ENCODE measurements at regions not wholly inside any gene's neighbourhood (a gene's known extent, or its start where the extent isn't known, plus 50 kb on each side); places are given as distances from the start of the nearest gene placed in this dataset.

DNA sequence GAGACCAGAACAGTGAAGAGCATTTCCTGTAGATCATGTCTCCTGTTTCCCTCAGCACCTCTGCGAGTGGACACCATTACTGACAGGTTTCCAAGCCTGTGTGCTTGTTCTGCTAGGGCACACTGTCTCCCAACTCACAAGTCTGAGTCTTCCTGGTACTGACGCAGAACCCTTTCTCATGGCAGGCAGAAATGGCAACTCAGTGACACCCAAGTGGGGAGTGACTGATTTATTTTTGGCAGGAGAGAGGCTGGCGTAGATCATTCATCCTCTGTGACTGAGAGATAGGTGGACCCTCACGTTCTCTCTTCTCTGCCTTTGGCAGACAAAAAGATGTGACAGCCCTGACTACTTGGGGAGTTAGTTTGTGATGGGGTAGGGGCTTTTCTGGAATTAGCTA lies 183.4 kb downstream of the RFC3 start:
- no peak for DNase-seq (ENCODE audit: low read depth in 2 of 3, low spot score in 2 of 3)

DNA sequence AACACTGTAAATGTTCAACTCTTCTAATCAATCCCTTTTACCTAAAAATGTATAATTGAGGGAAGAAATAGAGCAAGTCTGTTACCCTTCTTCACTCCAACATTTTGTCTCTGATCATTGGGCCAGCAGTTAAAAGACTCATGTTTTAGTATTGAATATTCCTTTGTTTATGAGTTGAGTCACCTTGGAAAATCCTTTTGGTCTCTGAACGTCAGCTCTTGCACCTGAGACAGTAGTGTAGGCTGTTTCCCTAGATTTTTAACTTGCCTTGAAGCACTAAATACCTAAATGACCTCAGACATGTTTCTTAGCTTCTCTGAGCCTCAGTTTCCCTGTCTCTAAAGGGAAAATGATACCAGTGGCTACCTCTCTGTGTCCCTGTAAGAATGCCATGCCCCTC lies 184.2 kb downstream of the RFC3 start:
- no peak for DNase-seq (ENCODE audit: low read depth in 2 of 3, low spot score in 2 of 3)

DNA sequence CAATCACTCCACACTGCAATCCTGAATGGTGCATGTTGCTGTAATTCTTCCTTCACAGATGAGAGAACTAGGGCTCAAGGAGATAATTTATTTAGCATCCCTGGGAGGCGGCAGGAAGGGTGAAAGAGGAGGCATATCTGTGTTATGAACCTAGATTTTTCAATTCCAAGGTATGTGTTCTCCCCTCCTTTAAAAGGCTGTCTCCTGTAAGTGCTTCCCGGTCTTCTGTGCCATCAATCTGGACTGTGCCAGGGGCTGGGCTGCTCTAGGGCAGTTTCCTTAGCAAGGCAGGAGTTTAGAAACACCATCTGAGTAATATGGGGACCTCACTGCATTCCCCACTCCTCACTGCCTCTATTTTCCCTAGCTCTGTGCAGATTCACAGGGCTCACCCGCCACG lies 185.0 kb downstream of the RFC3 start:
- DNase-seq (ENCODE audit: low read depth in 2 of 3, low spot score in 2 of 3): no peak

DNA sequence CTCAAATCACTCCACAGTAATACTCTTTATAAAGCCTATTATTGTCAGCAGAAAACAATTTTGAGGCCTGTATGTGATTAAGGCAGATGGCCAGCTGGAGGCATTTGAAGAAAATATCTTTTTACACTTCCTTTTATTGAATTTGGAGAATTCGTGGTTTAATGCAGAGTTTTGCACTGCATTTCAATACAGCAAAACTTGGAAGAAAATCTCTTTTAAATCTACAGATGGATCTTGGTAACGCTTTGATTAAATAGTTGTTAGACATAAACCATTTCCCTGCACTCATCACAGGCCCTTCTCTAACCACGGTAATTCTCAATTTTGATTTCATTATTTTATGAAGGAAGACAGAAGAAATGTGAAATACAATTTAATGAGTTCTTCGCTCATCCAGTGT lies 185.7 kb downstream of the RFC3 start:
- DNase-seq (ENCODE audit: low read depth in 2 of 3, low spot score in 2 of 3): no peak

DNA sequence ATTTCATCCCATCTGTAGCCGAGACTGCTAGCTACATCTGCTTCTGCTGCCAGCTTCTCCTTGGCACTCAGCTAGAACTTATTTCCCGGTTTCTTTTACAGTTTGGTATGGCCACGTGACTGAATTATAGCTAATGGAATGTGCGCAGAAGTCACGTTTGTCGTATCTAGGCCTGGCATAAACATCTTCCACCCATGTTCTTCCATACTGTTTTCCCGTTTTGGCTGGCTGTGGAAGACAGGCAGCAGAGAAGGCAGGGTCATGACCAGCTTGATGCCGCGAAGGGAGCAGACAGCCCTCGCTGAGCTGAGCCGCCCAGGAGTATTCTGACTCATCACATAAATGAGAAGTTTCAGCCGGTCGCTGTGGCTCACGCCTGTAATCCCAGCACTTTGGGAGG lies 186.7 kb downstream of the RFC3 start:
- no peak for DNase-seq (ENCODE audit: low read depth in 2 of 3, low spot score in 2 of 3)

DNA sequence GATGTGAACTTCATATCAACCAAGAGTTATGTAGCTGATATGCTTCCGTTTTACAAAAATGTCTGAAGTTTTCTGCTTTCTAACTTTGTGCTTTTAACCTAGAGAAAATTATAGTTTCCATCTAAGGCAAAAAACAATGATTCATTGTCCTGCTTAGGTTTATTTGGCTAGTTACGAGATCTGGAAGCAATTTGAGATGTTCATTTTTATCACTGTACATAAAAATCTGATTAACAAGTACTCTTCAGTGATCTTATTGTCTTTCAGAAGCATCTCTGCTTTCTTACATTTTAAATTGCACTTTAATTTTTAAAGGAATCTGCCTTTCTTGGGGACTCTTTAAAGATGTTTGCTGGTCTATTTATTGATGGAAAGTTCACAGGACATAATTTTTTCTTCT lies 188.1 kb downstream of the RFC3 start:
- DNase-seq (ENCODE audit: low read depth in 2 of 3, low spot score in 2 of 3): no peak

DNA sequence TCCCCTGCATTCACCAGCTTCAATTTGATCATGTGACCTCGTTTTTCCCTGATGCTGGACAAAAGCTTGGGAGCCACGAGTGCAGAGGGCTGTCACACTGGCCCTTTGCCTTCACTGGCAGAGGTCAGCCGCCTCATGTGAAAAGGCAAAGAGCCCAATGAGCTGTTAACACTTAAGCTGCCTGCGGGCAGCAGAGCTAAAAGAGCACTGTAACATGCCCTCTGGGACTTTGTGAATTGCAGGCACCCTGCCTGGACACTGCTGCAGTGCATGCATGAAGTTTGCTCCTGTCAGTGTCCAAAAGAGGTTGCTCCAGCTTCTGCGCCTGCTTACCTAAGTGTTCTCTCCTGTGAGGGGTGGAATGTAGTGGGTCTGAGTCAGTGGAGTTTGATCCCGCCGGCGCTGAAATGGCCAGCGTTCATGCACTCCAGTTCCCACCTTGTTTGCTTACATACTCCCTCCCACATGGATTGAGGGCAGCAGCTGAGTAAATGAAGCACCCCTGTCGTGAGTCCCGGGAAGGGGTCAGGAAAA lies 193.7 kb downstream of the RFC3 start:
- DNase-seq (ENCODE audit: low read depth in 2 of 3, low spot score in 2 of 3): no peak

DNA sequence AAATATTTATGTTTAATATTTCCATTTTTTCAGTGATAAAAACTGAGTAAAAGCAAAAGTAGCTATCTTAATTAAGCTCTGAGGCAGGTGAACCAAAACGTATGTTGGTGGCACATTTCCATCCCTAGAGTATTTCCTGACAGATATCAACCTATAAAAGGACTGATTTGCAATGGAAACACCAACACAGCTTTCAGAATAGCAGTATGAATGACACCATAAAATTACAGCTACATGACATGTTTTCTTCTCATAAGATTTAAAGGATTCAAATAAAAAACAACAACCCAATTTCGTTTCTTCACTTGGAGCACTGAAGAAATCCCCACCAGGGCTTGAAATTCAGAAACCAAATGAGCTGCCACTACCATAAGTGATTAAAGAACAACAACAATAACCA lies 194.4 kb downstream of the RFC3 start:
- DNase-seq (ENCODE audit: low read depth in 2 of 3, low spot score in 2 of 3): no peak

DNA sequence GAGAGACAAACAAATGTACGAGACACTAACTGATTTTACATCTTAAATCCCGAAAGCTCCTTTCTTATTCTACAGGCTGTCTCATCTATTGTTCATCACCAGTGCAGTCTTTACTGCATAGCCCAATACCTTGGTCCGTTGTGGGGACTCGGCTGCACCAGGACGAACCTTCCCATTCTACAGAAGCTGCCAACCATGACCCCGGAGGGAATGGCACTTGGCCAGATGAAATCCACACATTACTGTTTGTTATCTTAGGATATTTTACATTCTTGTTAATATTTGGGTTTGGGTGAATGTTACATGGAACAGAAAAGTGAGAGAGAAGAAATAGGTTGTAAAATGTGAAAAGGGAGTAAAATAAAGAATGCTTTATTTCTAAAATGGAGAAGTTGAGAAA lies 195.1 kb downstream of the RFC3 start:
- no peak for DNase-seq (ENCODE audit: low read depth in 2 of 3, low spot score in 2 of 3)

DNA sequence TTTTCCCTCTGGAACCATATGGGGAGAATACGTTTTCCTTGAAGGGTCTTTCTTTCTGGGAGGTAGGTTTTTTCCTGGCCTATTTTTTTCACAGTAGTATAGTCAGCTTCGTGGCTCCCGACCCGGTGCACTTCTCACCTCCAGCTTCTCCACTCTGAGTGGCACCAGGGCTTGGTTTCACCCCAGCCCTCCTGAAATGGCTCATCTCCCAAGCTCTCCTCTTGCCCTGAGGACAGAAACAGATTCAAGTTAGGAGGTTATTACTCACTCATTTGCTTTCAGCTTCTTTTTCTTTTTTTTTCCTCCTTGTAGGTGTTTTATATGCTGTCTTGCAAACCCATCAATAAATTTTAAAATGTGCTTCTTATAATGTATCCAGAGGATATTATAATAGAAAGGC lies 199.3 kb downstream of the RFC3 start:
- DNase-seq (ENCODE audit: low read depth in 2 of 3, low spot score in 2 of 3): no peak

DNA sequence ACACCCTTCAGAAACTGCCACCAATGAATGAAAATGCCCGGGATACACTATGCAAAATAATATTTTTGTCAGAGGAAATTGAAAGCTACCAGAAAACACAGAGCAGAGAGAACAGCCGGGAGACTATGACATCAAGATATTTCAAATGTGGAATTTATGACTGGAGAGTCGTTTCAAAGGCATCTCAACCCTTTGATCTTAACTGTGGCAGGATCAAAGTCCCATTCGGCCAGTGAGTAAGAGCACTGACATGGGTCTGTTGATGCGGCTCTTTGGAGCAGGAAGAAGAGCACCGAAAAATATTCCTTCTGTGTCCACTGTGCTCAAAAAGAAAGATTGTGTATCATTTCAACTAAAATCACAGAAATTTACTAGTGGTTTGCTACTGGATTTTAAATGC lies 201.9 kb downstream of the RFC3 start:
- no peak for DNase-seq (ENCODE audit: low read depth in 2 of 3, low spot score in 2 of 3)

DNA sequence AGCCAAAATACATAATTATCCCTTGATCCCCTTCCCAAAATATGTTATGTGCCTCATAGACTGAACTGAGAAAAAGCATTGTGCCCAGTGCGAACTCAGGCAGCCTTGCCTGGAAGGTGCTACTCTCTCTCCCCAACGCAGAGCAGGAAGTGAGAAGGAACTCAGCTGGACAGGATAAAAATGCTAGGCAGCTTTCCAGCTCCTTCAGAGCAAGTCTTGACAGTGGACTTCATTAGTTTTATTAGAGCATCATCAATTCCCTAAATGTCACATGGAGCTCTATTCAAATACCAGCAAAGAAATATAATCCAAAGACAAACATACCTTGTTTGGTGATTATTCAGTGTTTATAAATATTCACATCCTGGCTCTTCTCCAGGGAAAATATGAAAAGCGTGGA lies 202.4 kb downstream of the RFC3 start:
- DNase-seq (ENCODE audit: low read depth in 2 of 3, low spot score in 2 of 3): no peak

DNA sequence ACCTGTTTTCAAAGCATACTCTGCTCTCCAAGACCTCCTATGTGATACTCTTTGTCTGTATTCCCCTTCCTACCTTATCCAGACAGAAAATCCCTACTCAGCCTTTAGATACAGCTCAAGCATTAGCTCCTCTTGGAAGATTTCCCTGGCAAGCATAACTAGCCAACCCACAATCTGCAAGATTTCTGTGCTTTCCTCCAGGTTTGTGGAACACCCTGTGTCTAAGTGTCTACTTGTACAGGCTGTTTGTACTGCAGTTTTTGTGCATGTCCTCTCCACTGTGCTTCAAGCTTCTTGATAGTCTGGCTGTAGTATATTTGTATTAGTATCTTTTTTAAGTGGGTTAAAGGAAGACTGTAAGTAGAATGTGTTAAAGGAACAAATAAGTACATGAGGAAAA lies 203.7 kb downstream of the RFC3 start:
- DNase-seq (ENCODE audit: low read depth in 2 of 3, low spot score in 2 of 3): no peak

DNA sequence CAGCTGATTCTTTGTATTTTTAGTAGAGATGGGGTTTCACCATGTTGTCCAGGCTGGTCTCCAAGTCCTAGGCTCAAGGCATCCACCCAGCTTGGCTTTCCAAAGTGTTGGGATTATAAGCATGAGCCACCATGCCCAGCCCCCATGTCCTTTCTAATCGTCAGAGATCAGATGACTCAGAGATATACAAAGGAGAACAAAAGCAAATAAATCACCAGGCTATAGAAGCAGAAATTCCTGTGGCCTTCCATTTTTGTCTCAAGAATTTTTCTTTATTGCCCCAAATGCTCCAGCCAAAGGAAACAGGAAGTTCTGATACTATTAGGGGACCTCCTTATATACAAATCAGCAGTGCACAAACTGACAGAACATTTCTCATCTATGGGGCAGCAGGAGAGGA lies 207.8 kb downstream of the RFC3 start:
- no peak for DNase-seq (ENCODE audit: low read depth in 2 of 3, low spot score in 2 of 3)

DNA sequence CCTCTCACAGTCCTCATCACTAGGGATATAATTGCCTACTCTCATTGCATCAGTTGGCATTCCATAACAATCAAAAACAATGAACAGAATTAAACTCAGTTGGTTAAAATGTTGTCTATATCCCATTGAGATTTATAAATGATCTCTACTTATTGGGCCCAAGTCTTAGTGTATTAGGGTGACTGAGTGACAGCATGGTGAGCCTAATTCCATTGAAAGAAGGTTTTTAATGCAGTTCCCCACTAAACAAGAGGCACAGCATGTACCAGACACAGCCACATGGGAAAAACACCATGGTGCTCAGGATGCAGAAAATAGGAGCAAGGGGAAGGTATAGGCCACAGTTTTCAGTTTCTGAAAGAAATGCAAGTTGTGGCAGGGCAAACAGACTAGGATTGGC lies 208.4 kb downstream of the RFC3 start:
- DNase-seq (ENCODE audit: low read depth in 2 of 3, low spot score in 2 of 3): no peak

DNA sequence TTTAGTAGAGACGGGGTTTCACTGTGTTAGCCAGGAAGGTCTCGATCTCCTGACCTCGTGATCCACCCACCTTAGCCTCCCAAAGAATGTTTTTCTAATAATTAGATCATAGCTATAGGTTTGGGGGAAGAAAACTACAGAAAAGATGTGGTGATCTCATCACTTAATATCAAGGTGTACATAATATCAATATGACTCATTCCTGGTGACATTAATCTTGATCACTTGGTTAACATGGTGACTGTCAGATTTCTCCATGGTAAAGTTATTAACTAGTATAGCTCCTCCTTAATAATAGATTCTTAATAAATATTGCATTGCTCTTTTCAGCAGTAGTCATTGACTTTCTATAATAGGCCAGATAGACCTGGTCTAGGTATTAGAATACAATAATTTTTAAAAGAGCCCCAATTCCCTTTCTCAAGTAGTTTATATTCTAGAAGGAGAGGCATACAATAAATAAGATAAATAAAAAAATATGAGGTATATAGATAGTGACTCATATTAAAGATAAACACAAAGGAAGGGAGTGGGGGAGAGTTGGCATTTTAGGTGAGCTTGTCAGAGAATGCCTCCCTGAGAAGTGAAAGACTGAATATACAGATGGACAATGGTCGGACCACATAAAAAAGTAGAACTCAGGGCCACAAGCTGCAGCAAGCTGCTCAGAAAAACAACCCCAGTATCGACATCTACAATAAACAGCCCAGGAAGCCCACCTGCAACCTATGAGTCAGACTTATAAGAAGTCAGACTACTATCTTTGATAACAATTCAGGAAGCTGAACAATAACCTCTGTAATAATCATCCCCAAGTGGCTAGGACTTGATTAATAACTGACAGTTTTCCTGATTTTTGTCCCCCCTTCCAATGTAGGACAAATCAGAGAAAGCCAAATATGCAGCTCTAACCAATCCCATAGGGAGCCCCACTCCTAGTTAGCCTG lies 210.8 kb downstream of the RFC3 start:
- DNase-seq (ENCODE audit: low read depth in 2 of 3, low spot score in 2 of 3): no peak

DNA sequence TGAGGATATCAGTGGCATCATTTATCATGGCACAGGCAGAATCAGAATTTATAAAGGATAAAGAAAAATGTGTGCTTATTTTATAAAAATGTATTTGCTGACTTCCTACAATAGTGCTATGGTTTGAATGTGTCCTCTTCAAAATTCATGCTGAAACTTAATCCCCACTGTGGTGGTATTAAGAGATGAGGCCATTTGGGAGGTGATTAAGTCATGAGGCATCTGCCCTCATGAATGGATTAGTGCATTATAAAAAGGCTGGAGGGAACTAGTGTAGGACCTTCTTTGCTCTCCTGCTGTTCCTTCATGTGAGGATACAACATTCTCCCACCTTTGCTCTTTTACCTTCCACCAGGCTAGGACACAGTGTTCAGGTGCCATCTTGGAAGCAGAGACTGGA lies 212.8 kb downstream of the RFC3 start:
- no peak for DNase-seq (ENCODE audit: low read depth in 2 of 3, low spot score in 2 of 3)

DNA sequence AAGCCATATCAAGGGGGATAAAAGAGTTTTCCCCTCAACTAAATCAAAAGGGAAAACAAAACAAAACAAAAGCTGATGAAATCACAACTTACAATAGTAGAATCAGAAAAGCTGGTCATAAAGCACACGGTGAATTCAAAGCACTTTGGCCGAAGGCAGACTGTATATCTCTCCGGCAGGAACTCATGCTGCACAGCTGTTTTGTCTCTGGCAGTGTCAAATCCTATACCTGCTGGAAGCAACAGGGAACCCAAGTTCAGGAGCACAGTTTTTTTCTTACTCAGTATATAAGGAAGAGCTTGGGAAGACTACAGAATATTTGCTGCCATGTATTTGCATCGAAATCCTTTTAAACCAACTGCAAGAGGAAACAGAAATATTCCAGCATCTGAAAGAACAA lies 213.7 kb downstream of the RFC3 start:
- no peak for DNase-seq (ENCODE audit: low read depth in 2 of 3, low spot score in 2 of 3)

DNA sequence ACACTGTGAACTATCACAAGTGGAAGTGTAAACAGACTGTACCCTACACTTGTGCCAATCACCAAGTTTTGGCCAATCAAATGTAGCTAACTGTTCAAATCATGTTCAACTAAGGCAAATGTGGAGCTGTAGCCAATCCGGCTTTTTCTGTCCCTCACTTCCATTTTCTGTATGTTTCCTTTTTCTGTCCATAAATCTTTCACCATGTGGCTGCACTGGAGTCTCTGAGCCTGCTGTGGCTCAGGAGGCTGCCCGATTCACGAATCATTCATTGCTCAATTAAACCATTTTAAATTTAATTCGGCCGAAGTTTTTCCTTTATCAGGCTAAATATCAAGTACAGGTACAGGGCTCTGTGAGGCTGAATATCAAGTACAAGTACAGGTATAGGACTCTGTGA lies 216.5 kb downstream of the RFC3 start:
- DNase-seq (ENCODE audit: low read depth in 2 of 3, low spot score in 2 of 3): no peak

DNA sequence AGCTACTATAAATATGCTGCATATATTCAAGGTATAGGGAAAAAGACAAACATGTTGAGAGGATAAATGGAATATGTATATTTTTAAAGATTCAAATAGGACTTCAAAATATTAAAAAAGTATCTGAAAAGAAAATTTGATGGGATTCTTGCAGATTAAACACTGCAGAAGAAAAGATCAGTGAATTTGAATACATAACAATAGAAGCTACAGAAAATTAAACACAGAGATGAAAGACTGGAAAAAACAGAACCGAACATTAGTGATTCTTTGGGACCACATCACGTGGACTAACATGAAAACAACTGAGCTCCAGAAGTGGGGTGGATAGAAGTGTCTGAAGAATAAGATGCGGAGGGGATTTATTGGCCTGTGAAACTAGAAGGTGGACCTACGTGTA lies 217.2 kb downstream of the RFC3 start:
- DNase-seq (ENCODE audit: low read depth in 2 of 3, low spot score in 2 of 3): no peak

DNA sequence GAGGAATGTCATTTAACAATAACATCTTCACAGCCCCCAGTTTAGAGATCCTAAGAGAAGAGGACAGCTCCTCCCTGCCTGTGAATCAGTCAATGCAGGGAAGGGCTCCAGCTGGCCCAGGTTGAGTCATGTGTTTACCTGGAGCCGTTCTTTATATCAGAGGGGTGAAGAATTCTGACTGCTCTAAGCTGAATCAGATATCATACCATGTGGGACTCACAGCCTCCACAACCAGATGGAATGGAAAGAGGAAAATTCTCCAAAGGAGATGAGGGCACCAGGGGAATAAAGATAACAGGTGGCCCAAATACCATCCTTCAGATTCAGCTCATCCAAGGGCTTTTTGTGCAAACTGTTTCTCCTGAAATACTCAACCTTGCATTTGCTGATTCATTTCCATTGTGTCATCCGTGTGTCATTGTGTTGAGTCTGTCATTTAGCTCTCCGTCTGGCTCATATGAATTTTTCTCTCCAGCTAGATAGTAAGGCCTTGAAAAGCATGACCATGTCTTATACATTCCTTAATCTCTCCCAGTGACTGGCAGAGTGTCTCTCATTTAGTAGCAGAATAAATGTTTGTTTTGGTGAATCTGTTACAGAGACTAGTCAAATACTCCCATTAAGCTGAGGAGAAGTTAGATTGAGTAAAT lies 217.9 kb downstream of the RFC3 start:
- no peak for DNase-seq (ENCODE audit: low read depth in 2 of 3, low spot score in 2 of 3)

All from activated CD8-positive, alpha-beta memory T cell treated with anti-CD3 and anti-CD28 coated beads for 48 hours (primary cell).